HEK293T (cell line): ENCODE measurements at regions not wholly inside any gene's neighbourhood (a gene's known extent, or its start where the extent isn't known, plus 50 kb on each side); places are given as distances from the start of the nearest gene placed in this dataset.

Source experiments
- CTCF ChIA-PET: fragments of 350-600 bp; formaldehyde crosslinking; extraction: SDS; loops from one replicate; lab custom pipeline; 2021; ENCODE audit warnings: antibody characterized with exemption, inconsistent platforms; lab: Yijun Ruan, JAX
- POLR2A ChIA-PET: fragments of 350-600 bp; formaldehyde crosslinking; extraction: SDS; loops from one replicate; lab custom pipeline; 2020; ENCODE audit warnings: antibody characterized with exemption, inconsistent platforms; lab: Yijun Ruan, JAX
- DNase-seq: peaks from one replicate; pipeline ENCODE4 v3.0.0; 2012; ENCODE audit warnings: mixed read lengths; ENCODE audit errors: extremely low spot score
- ARNT ChIP-seq: fragments of 450-650 bp; IDR thresholded peaks from 2 replicates; pipeline ENCODE4 v1.6.1; 2017; ENCODE audit warnings: mild to moderate bottlenecking
- BHLHE40 ChIP-seq: fragments of 450-650 bp; IDR thresholded peaks from 2 replicates; pipeline ENCODE4 v1.6.1; 2016; ENCODE audit warnings: mild to moderate bottlenecking, moderate library complexity, borderline replicate concordance
- CTBP1 ChIP-seq: fragments of 450-650 bp; IDR thresholded peaks from 2 replicates; pipeline ENCODE4 v1.6.1; 2016; ENCODE audit warnings: borderline replicate concordance
- ELF4 ChIP-seq: fragments of 450-650 bp; IDR thresholded peaks from 2 replicates; pipeline ENCODE4 v1.6.1; 2017; ENCODE audit warnings: antibody characterized with exemption
- FOXA1 ChIP-seq: fragments of 450-650 bp; IDR thresholded peaks from 2 replicates; pipeline ENCODE4 v1.6.1; 2016; ENCODE audit warnings: mild to moderate bottlenecking
- FOXK2 ChIP-seq: fragments of 450-650 bp; IDR thresholded peaks from 2 replicates; pipeline ENCODE4 v1.6.1; 2016; ENCODE audit warnings: mild to moderate bottlenecking
- FOXM1 ChIP-seq: fragments of 450-650 bp; IDR thresholded peaks from 2 replicates; pipeline ENCODE4 v1.6.1; 2017; ENCODE audit warnings: mild to moderate bottlenecking, borderline replicate concordance
- HDGF ChIP-seq: fragments of 450-650 bp; IDR thresholded peaks from 2 replicates; pipeline ENCODE4 v1.6.1; 2017; ENCODE audit warnings: antibody characterized with exemption, borderline replicate concordance
- L3MBTL2 ChIP-seq: fragments of 450-650 bp; conservative IDR thresholded peaks from 2 replicates; pipeline ENCODE4 v1.6.1; 2016; ENCODE audit warnings: mild to moderate bottlenecking
- LEF1 ChIP-seq: fragments of 450-650 bp; IDR thresholded peaks from 2 replicates; pipeline ENCODE4 v1.6.1; 2017; ENCODE audit warnings: mild to moderate bottlenecking, borderline replicate concordance
- NFRKB ChIP-seq: fragments of 450-650 bp; IDR thresholded peaks from 2 replicates; pipeline ENCODE4 v1.6.1; 2016; ENCODE audit warnings: mild to moderate bottlenecking, moderate library complexity
- PKNOX1 ChIP-seq: fragments of 450-650 bp; IDR thresholded peaks from 2 replicates; pipeline ENCODE4 v1.6.1; 2016
- SP1 ChIP-seq: fragments of 450-650 bp; IDR thresholded peaks from 2 replicates; pipeline ENCODE4 v1.6.1; 2017
- SUZ12 ChIP-seq: fragments of 450-650 bp; IDR thresholded peaks from 2 replicates; pipeline ENCODE4 v1.6.1; 2016; ENCODE audit warnings: mild to moderate bottlenecking
- TARDBP ChIP-seq: fragments of 450-650 bp; IDR thresholded peaks from 2 replicates; pipeline ENCODE4 v1.6.1; 2016
- ZNF384 ChIP-seq: fragments of 450-650 bp; IDR thresholded peaks from 2 replicates; pipeline ENCODE4 v1.6.1; 2016

DNA sequence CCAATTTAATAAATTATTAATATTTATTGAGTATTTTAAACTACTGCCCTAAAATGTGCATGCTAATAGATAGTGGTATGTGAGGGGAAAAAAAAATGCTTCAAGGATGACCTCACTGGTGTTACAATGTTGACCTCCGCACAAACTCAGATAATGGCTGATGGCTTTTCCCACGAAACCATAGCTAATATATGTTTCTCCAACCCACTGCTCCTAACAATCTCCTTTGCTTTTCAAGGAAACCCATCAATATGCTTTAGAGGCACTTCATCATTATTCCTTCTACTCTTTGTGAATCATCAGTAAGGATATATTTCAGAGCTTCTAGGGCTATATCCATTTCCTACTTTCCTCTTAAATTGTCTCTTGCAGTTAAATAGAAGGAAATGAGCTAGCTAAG, 1752.0 kb upstream of the TENM3 start:
- TF ChIP-seq ZNF384 (no peak), FOXM1 (no peak), PKNOX1 (no peak), SUZ12 (no peak), TARDBP (no peak), FOXA1 (no peak), SP1 (no peak), CTBP1 (no peak), NFRKB (no peak), ELF4 (no peak), L3MBTL2 (no peak), ARNT (no peak), BHLHE40 (no peak), FOXK2 (no peak), HDGF (no peak), LEF1 (no peak)
- ChIA-PET POLR2A (no interaction called here), CTCF (interaction anchor here (0.7 to 0.9 kb wide), 2 partner anchors 172 to 441 kb away, joined by 3 read pairs; no protein-coding TSS in a partner anchor)
- DNase-seq, result no peak

- POLR2A ChIA-PET, result no interaction called here
- TF ChIP-seq TARDBP (no peak), L3MBTL2 (no peak), ARNT (no peak), FOXK2 (no peak), HDGF (no peak), PKNOX1 (no peak), NFRKB (no peak), ZNF384 (no peak), SUZ12 (no peak), LEF1 (no peak)
- CTCF ChIA-PET, result no interaction called here
- DNase-seq, result no peak
These were observed 1749.9 kb upstream of the TENM3 start for GRCh38 chr4:180493299-180493698.

DNA sequence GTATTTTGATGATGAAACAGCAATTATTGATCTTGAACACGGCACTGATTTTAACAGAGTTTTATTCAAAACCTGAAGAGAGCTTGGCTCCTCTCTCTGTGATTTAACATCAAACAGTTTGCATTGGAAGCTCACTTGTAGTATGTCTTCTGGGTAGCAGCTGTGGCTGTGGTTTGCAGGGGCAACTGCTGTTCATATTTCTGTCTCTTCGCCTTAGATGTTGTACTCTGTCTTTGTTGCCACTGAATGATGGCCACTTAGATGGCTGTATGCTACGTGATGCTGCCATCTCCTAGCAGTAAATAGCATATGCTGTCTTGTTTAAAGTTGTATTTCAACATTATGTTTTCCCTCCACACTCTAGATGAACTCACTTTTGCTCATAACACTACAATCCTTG, 1743.0 kb upstream of the TENM3 start:
- POLR2A ChIA-PET, result no interaction called here
- TF ChIP-seq BHLHE40, result no peak
- TF ChIP-seq LEF1, result no peak
- CTCF ChIA-PET, result no interaction called here
- DNase-seq, result no peak

- no peak for TF ChIP-seq TARDBP
- no peak for TF ChIP-seq FOXM1
- no peak for TF ChIP-seq BHLHE40
- TF ChIP-seq FOXK2, result no peak
- no peak for TF ChIP-seq HDGF
- TF ChIP-seq NFRKB, result no peak
- no peak for TF ChIP-seq CTBP1
- TF ChIP-seq PKNOX1, result no peak
- ChIA-PET CTCF (no interaction called here), POLR2A (no interaction called here)
- DNase-seq, result no peak
These were observed 1730.3 kb upstream of the TENM3 start for GRCh38 chr4:180512801-180513475.

GRCh38 chr4:180518906-180519305, 1724.3 kb upstream of the TENM3 start:
- CTCF ChIA-PET, result no interaction called here
- no peak for DNase-seq
- no peak for TF ChIP-seq SUZ12
- no peak for TF ChIP-seq NFRKB
- TF ChIP-seq BHLHE40, result no peak
- no peak for TF ChIP-seq ELF4
- no peak for TF ChIP-seq FOXM1
- no peak for TF ChIP-seq ARNT
- TF ChIP-seq PKNOX1, result no peak
- no peak for TF ChIP-seq CTBP1
- no peak for TF ChIP-seq LEF1
- no peak for TF ChIP-seq FOXK2
- no peak for TF ChIP-seq TARDBP
- TF ChIP-seq SP1, result no peak
- no peak for TF ChIP-seq FOXA1
- TF ChIP-seq ZNF384, result no peak
- no peak for TF ChIP-seq L3MBTL2
- no peak for TF ChIP-seq HDGF
- POLR2A ChIA-PET, result no interaction called here

DNA sequence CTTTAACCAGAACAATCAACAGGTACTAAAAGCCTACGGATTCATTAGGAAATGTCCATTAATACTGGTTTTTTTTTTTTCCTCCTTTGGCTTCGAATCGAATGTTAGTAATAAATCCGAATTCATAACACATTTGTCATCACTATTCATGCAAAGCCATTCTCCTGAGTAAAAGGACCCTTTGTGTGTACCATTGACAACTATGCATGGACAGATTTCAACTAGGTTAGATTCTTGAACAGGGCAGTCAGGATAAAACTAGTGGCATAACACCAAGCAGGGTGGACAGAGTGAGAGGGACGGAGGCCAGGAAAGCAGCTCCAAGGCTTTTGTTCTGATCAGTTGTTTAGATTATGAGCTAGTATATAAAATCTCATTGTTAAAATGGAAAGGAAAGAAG, 1722.0 kb upstream of the TENM3 start:
- no peak for TF ChIP-seq ARNT
- no peak for TF ChIP-seq ZNF384
- TF ChIP-seq L3MBTL2, result no peak
- no peak for TF ChIP-seq TARDBP
- no peak for TF ChIP-seq FOXK2
- no peak for TF ChIP-seq HDGF
- TF ChIP-seq ELF4, result no peak
- TF ChIP-seq LEF1, result no peak
- no peak for TF ChIP-seq FOXA1
- TF ChIP-seq BHLHE40, result no peak
- no peak for TF ChIP-seq SUZ12
- TF ChIP-seq SP1, result no peak
- no peak for TF ChIP-seq NFRKB
- TF ChIP-seq FOXM1, result no peak
- no peak for TF ChIP-seq PKNOX1
- no peak for TF ChIP-seq CTBP1
- DNase-seq, result no peak
- ChIA-PET CTCF (no interaction called here), POLR2A (no interaction called here)
